Nephron progenitor cell (in vitro differentiated cells): ENCODE measurements at regions not wholly inside any gene's neighbourhood (a gene's known extent, or its start where the extent isn't known, plus 50 kb on each side); places are given as distances from the start of the nearest gene placed in this dataset.
"Not testable (repeated sequence)": the region's sequence is repeated elsewhere in the genome, so short reads cannot be mapped to it uniquely, and the experiment has no call there.

Experiments used
- DNase-seq: peaks from one replicate; pipeline ENCODE4 v3.0.0; 2021
- H3K27ac Mint-ChIP-seq: 2 replicates; pipeline ENCODE4 v1.8.0; 2021; ENCODE audit warnings: mild to moderate bottlenecking, moderate library complexity, mixed read lengths
- H3K27me3 Mint-ChIP-seq: 2 replicates; pipeline ENCODE4 v1.8.0; 2021; ENCODE audit warnings: mild to moderate bottlenecking, low read depth, mixed read lengths; ENCODE audit not compliant: poor library complexity
- H3K36me3 Mint-ChIP-seq: 2 replicates; pipeline ENCODE4 v1.8.0; 2021; ENCODE audit warnings: low read depth, mixed read lengths
- H3K4me1 Mint-ChIP-seq: 2 replicates; pipeline ENCODE4 v1.8.0; 2021; ENCODE audit warnings: mixed read lengths
- H3K4me3 Mint-ChIP-seq: 2 replicates; pipeline ENCODE4 v1.8.0; 2021; ENCODE audit warnings: mild to moderate bottlenecking, moderate library complexity, mixed read lengths
- H3K9me3 Mint-ChIP-seq: 2 replicates; pipeline ENCODE4 v1.8.0; 2021; ENCODE audit warnings: mild to moderate bottlenecking, moderate library complexity, mixed read lengths
- CTCF ChIP-seq: fragments of 200-600 bp; sonication (generic); IDR thresholded peaks from 2 replicates; pipeline ENCODE4 v1.5.0; 2021; ENCODE audit warnings: antibody characterized with exemption

GRCh38 chr4:147244786-147245185 is 236.1 kb upstream of the EDNRA start:
- Mint-ChIP-seq H3K27ac (no peak overlapping the region), H3K36me3 (no peaks in the 10 kb centered on the region), H3K4me1 (no peaks in the 10 kb centered on the region), H3K9me3 (no peaks in the 10 kb centered on the region), H3K4me3 (no peak overlapping the region), H3K27me3 (no peaks in the 10 kb centered on the region)
- TF ChIP-seq CTCF, result no peak
- DNase-seq, result no peak

GRCh38 chr4:147246096-147246495 is 234.8 kb upstream of the EDNRA start:
- Mint-ChIP-seq H3K4me1 (no peaks in the 10 kb centered on the region), H3K27me3 (no peaks in the 10 kb centered on the region), H3K9me3 (peaks cover 3% of the 10 kb centered on the region), H3K4me3 (no peak overlapping the region), H3K36me3 (no peaks in the 10 kb centered on the region), H3K27ac (no peak overlapping the region)
- TF ChIP-seq CTCF, result no peak
- DNase-seq, result no peak

GRCh38 chr4:147246528-147246927 is 234.4 kb upstream of the EDNRA start:
- not testable (repeated sequence) for H3K27ac Mint-ChIP-seq, DNase-seq, H3K36me3 Mint-ChIP-seq, H3K27me3 Mint-ChIP-seq, H3K9me3 Mint-ChIP-seq, H3K4me3 Mint-ChIP-seq, H3K4me1 Mint-ChIP-seq

GRCh38 chr4:147247579-147247978 is 233.3 kb upstream of the EDNRA start:
- no peak for TF ChIP-seq CTCF
- DNase-seq, result no peak
- no peak overlapping the region for H3K4me3 Mint-ChIP-seq
- no peaks in the 10 kb centered on the region for H3K36me3 Mint-ChIP-seq
- H3K9me3 Mint-ChIP-seq, result peaks cover 10% of the 10 kb centered on the region
- no peaks in the 10 kb centered on the region for H3K4me1 Mint-ChIP-seq
- no peak overlapping the region for H3K27ac Mint-ChIP-seq
- H3K27me3 Mint-ChIP-seq, result no peaks in the 10 kb centered on the region

GRCh38 chr4:147250062-147250461 is 230.8 kb upstream of the EDNRA start:
- H3K27ac Mint-ChIP-seq, result no peak overlapping the region
- H3K27me3 Mint-ChIP-seq, result no peaks in the 10 kb centered on the region
- TF ChIP-seq CTCF, result no peak
- H3K4me1 Mint-ChIP-seq, result no peaks in the 10 kb centered on the region
- no peak for DNase-seq
- H3K9me3 Mint-ChIP-seq, result peaks cover 24% of the 10 kb centered on the region
- H3K4me3 Mint-ChIP-seq, result no peak overlapping the region
- peaks cover 7% of the 10 kb centered on the region for H3K36me3 Mint-ChIP-seq

GRCh38 chr4:147255268-147255667 is 225.6 kb upstream of the EDNRA start:
- not testable (repeated sequence) for H3K27ac Mint-ChIP-seq, H3K27me3 Mint-ChIP-seq, H3K4me1 Mint-ChIP-seq, DNase-seq, H3K4me3 Mint-ChIP-seq, H3K36me3 Mint-ChIP-seq
- H3K9me3 Mint-ChIP-seq, result peaks cover 31% of the 10 kb centered on the region

- not testable (repeated sequence) for H3K4me3 Mint-ChIP-seq, H3K36me3 Mint-ChIP-seq, DNase-seq, H3K27ac Mint-ChIP-seq, H3K27me3 Mint-ChIP-seq, H3K4me1 Mint-ChIP-seq
- peaks cover 15% of the 10 kb centered on the region for H3K9me3 Mint-ChIP-seq
These were observed 221.6 kb upstream of the EDNRA start for GRCh38 chr4:147259271-147259670.
